ENCODE measurements at regions not wholly inside any gene's neighbourhood (a gene's known extent, or its start where the extent isn't known, plus 50 kb on each side); places are given as distances from the start of the nearest gene placed in this dataset.

GRCh38 chr2:239828192-239828972, 196.8 kb downstream of the NDUFA10 start:
- H3K9ac ChIP-seq (ENCODE audit: insufficient read depth, low read length, poor library complexity, severe bottlenecking), result no peak overlapping the region
- Mint-ChIP-seq H3K4me3 (no peak overlapping the region), H3K4me1 (peaks cover 5% of the 10 kb centered on the region), H3K9me3 (peaks cover 0 to 3% (median 0%) of the 10 kb centered on the region in 7 donors), H3K36me3 (no peaks in the 10 kb centered on the region), H3K27me3 (ENCODE audit: low read depth in 3 of 3) (peaks cover 3 to 15% (median 11%) of the 10 kb centered on the region in 3 donors), H3K27ac (no peak overlapping the region)
- no peak overlapping the region for H3K4me2 ChIP-seq (replicated peaks; ENCODE audit: extremely low read depth, low read length, poor library complexity, severe bottlenecking)
- no peak overlapping the region for H3K27ac ChIP-seq (ENCODE audit: low read depth in 1 of 2, low read length in 2 of 2)
- TF ChIP-seq, protein P1, sequence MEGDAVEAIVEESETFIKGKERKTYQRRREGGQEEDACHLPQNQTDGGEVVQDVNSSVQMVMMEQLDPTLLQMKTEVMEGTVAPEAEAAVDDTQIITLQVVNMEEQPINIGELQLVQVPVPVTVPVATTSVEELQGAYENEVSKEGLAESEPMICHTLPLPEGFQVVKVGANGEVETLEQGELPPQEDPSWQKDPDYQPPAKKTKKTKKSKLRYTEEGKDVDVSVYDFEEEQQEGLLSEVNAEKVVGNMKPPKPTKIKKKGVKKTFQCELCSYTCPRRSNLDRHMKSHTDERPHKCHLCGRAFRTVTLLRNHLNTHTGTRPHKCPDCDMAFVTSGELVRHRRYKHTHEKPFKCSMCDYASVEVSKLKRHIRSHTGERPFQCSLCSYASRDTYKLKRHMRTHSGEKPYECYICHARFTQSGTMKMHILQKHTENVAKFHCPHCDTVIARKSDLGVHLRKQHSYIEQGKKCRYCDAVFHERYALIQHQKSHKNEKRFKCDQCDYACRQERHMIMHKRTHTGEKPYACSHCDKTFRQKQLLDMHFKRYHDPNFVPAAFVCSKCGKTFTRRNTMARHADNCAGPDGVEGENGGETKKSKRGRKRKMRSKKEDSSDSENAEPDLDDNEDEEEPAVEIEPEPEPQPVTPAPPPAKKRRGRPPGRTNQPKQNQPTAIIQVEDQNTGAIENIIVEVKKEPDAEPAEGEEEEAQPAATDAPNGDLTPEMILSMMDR (IDR thresholded peaks at IDR 0.05), result no peak
- H3K9me3 ChIP-seq (replicated peaks in 1 of 2; ENCODE audit: control insufficient read depth in 1 of 2, insufficient read depth in 1 of 2, low read length in 2 of 2), result no peaks in the 10 kb centered on the region
- no peak for DNase-seq
- H3K4me1 ChIP-seq (ENCODE audit: control insufficient read depth in 1 of 2, insufficient read depth in 2 of 2, low read length in 2 of 2), result no peaks in the 10 kb centered on the region
- H2AFZ ChIP-seq (ENCODE audit: insufficient read depth, low read depth, low read length, poor library complexity, severe bottlenecking), result no peak overlapping the region
- H3K4me3 ChIP-seq (replicated peaks in 1 of 3; ENCODE audit: low read depth in 2 of 3, low read length in 3 of 3), result no peak overlapping the region
- no peaks in the 10 kb centered on the region for H3K36me3 ChIP-seq (replicated peaks in 1 of 2; ENCODE audit: control insufficient read depth in 1 of 2, insufficient read depth in 2 of 2, low read length in 2 of 2)
- no peaks in the 10 kb centered on the region for H3K27me3 ChIP-seq (ENCODE audit: control insufficient read depth in 2 of 2, insufficient read depth in 2 of 2, low read length in 2 of 2)
- H3K79me2 ChIP-seq (ENCODE audit: insufficient read depth, low read length), result no peaks in the 10 kb centered on the region
- WGBS (ENCODE audit: insufficient coverage), result 86% methylated on average over 18 of the region's 20 CpGs
- no peaks in the 10 kb centered on the region for H4K20me1 ChIP-seq (ENCODE audit: insufficient read depth, low read length)
- intact Hi-C loops (cut with micrococcal nuclease), result loop anchor here in 1 of 2 donors (10.0 kb wide), 1 partner anchor 166 kb away; no protein-coding TSS in a partner anchor

DNA sequence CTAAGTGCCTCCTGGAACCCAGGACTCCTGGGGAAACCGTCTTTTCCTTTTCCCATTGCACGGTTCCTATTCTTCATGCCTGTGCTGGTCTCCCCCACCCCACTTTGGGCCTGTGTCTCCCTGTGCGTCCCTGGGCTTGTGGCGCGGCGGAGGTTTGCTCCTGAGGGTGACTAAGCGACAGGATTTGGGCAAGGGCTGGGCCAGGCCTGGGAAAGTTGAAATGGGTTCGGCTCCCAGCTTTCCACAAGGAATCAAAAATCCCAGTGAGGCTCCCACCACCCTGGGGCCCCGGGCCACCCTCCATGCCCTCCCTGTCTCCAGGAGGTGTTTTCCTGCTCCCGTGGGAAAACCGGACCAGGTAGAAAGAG, 197.6 kb downstream of the NDUFA10 start:
- no peaks in the 10 kb centered on the region for H3K36me3 Mint-ChIP-seq
- no peaks in the 10 kb centered on the region for H4K20me1 ChIP-seq (ENCODE audit: insufficient read depth, low read length)
- H3K27me3 Mint-ChIP-seq (ENCODE audit: low read depth in 3 of 3), result peaks cover 6 to 14% (median 12%) of the 10 kb centered on the region in 3 donors
- H3K9ac ChIP-seq (ENCODE audit: insufficient read depth, low read length, poor library complexity, severe bottlenecking), result no peak overlapping the region
- no peak overlapping the region for H3K4me3 ChIP-seq (replicated peaks in 1 of 3; ENCODE audit: low read depth in 2 of 3, low read length in 3 of 3)
- H3K4me1 Mint-ChIP-seq, result peaks cover 5% of the 10 kb centered on the region
- no peaks in the 10 kb centered on the region for H3K27me3 ChIP-seq (ENCODE audit: control insufficient read depth in 2 of 2, insufficient read depth in 2 of 2, low read length in 2 of 2)
- peaks cover 0 to 2% (median 0%) of the 10 kb centered on the region in 7 donors for H3K9me3 Mint-ChIP-seq
- no peaks in the 10 kb centered on the region for H3K9me3 ChIP-seq (replicated peaks in 1 of 2; ENCODE audit: control insufficient read depth in 1 of 2, insufficient read depth in 1 of 2, low read length in 2 of 2)
- no peak overlapping the region for H3K4me2 ChIP-seq (replicated peaks; ENCODE audit: extremely low read depth, low read length, poor library complexity, severe bottlenecking)
- no peaks in the 10 kb centered on the region for H3K79me2 ChIP-seq (ENCODE audit: insufficient read depth, low read length)
- TF ChIP-seq, protein P1 (IDR thresholded peaks at IDR 0.05), result no peak
- no peak for DNase-seq
- intact Hi-C loops (cut with micrococcal nuclease), result loop anchor here in 1 of 2 donors (10.0 kb wide), 1 partner anchor 167 kb away; no protein-coding TSS in a partner anchor
- H3K36me3 ChIP-seq (replicated peaks in 1 of 2; ENCODE audit: control insufficient read depth in 1 of 2, insufficient read depth in 2 of 2, low read length in 2 of 2), result no peaks in the 10 kb centered on the region
- WGBS (ENCODE audit: insufficient coverage), result 98% methylated on average over 8 of the region's 11 CpGs
- no peak overlapping the region for H3K27ac Mint-ChIP-seq
- no peak overlapping the region for H3K27ac ChIP-seq (ENCODE audit: low read depth in 1 of 2, low read length in 2 of 2)
- no peaks in the 10 kb centered on the region for H3K4me1 ChIP-seq (ENCODE audit: control insufficient read depth in 1 of 2, insufficient read depth in 2 of 2, low read length in 2 of 2)
- H2AFZ ChIP-seq (ENCODE audit: insufficient read depth, low read depth, low read length, poor library complexity, severe bottlenecking), result no peak overlapping the region
- H3K4me3 Mint-ChIP-seq, result no peak overlapping the region
